ENCODE measurements at regions not wholly inside any gene's neighbourhood (a gene's known extent, or its start where the extent isn't known, plus 50 kb on each side); places are given as distances from the start of the nearest gene placed in this dataset.

DNA sequence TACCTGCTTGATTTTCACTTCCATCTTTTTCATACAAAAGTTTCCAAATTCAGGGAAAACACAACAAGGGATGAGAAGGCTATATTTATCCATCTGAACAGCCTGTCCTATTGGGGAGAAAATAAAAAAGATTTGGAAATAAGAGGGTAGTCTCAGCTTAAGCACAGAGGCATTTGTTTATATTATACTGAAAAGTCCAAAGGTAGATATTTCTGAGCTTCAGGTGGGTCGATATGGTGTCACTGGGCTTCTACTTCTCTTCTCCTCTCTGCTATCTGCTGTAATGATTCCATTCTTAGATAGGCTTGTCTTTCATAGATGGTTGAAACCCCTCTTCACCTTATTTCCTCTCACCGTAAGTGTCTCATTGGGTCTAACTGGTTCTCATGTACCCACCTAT, 337.0 kb downstream of the INSC start:
- WGBS, 2 donors: 92 to 93% methylated on average over 2 of the region's 2 CpGs
- H3K4me1 ChIP-seq: no peaks in the 10 kb centered on the region
- no peak overlapping the region for H3K4me3 ChIP-seq
- H3K27ac ChIP-seq: no peak overlapping the region
- H3K36me3 ChIP-seq (ENCODE audit: low read depth, missing control alignments): no peaks in the 10 kb centered on the region
- H3K9me3 ChIP-seq: no peaks in the 10 kb centered on the region
- no peaks in the 10 kb centered on the region for H3K27me3 ChIP-seq
- no peak for TF ChIP-seq POLR2A (IDR thresholded peaks at IDR 0.05)
- TF ChIP-seq, protein P1, sequence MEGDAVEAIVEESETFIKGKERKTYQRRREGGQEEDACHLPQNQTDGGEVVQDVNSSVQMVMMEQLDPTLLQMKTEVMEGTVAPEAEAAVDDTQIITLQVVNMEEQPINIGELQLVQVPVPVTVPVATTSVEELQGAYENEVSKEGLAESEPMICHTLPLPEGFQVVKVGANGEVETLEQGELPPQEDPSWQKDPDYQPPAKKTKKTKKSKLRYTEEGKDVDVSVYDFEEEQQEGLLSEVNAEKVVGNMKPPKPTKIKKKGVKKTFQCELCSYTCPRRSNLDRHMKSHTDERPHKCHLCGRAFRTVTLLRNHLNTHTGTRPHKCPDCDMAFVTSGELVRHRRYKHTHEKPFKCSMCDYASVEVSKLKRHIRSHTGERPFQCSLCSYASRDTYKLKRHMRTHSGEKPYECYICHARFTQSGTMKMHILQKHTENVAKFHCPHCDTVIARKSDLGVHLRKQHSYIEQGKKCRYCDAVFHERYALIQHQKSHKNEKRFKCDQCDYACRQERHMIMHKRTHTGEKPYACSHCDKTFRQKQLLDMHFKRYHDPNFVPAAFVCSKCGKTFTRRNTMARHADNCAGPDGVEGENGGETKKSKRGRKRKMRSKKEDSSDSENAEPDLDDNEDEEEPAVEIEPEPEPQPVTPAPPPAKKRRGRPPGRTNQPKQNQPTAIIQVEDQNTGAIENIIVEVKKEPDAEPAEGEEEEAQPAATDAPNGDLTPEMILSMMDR (IDR thresholded peaks at IDR 0.05): no peak
- no peak for DNase-seq
- intact Hi-C loops (cut with DNase I; ENCODE audit: low total_unique reads): no loop called here

DNA sequence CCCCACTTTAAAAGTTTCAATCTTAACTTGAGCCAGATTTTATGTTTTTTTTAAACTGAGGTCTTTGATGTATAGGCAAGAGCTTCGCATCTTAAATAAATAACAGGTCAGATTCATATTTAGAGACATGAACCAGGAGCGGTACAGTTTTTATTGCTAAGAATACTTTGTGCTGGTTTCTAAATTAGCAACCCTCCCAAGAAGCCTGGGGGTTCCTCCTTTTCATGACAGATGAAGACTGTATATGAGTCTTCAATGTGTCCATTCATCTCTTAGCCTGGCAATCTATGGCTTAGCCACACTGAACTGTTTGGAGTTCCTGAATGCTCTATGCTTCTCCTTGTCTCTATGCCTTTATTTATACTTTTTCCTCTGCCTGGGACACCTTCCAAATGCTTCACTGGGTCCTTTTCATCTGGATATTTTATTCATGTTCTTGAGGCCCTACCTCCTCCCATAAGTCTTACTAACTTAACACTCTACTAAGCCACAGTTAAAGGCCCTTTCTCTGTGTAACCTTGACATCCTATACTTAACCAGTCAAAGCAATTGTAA, 338.6 kb downstream of the INSC start:
- no peaks in the 10 kb centered on the region for H3K9me3 ChIP-seq
- no peaks in the 10 kb centered on the region for H3K27me3 ChIP-seq
- H3K36me3 ChIP-seq (ENCODE audit: low read depth, missing control alignments): no peaks in the 10 kb centered on the region
- no peaks in the 10 kb centered on the region for H3K4me1 ChIP-seq
- WGBS, 2 donors: 86 to 96% methylated on average over 2 of the region's 2 CpGs
- DNase-seq: no peak
- no peak overlapping the region for H3K4me3 ChIP-seq
- intact Hi-C loops (cut with DNase I; ENCODE audit: low total_unique reads): no loop called here
- no peak overlapping the region for H3K27ac ChIP-seq
- TF ChIP-seq POLR2A (IDR thresholded peaks at IDR 0.05): no peak
- TF ChIP-seq, protein P1 (IDR thresholded peaks at IDR 0.05): no peak

DNA sequence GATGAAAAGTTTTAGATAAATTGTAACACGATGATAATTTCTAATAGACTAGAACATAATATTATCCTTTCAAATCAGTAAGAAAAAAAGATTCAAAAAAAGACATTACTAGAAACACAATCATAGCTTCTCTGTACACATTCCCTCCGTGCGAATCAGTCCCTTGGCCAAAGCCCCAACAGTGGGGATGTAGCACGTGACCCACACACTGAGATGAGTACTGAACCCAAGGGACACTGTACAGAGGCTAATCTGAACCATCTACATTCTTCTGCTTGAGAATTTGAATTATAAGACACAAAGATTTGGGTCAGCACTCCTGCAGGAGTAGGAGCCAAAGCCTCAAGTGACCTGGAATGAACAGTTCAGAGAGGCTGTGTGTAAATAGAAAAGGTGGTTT, 353.7 kb downstream of the INSC start:
- Histone ChIP-seq H3K4me1 (no peaks in the 10 kb centered on the region), H3K9me3 (no peaks in the 10 kb centered on the region), H3K4me3 (no peak overlapping the region), H3K27me3 (no peaks in the 10 kb centered on the region), H3K27ac (no peak overlapping the region), H3K36me3 (ENCODE audit: low read depth, missing control alignments) (no peaks in the 10 kb centered on the region)
- WGBS, 2 donors: 53 to 81% methylated on average over 4 of the region's 4 CpGs
- no peak for DNase-seq
- intact Hi-C loops (cut with DNase I; ENCODE audit: low total_unique reads): no loop called here
- no peak for TF ChIP-seq POLR2A (IDR thresholded peaks at IDR 0.05)
- TF ChIP-seq, protein P1 (IDR thresholded peaks at IDR 0.05): no peak

DNA sequence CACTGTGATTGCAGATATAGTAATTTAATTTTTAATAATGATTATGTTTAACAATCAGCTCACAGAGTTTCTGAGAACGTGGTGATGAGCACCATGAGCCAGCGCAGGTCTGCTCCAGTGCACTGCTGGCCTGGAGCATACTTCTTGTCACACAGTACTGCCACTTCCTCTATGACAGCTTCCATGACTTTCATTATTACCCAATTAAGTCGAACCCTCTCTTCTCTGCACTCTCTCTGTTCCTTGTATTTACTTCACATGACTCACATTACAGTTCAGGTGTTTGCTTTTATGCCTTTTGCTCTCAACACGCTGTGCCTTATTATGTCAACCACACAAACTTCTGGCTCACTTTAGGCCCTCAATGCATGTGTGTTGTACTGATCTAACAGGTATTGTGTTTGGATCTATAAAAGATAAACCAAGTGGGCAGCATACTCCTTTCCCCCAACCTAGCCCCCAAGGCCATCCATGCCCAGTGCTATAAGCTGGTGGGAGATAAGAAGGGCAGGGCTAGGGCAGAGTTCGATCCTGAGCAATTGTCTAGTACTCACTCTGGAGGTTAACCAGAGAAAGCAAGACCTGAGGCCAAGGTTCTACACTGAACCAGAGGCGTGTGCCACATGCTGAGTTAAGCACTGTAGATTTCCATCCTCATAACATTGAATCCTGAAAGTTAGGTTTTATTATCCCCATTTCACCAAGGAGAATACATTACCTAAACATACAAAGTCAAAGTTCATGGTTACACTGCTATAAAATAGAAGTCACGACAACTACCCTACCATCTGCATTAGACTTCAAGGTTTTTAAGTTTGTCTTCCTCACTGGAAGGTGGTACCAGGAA, 356.5 kb downstream of the INSC start:
- WGBS, 2 donors: 77 to 89% methylated on average over 7 of the region's 7 CpGs
- DNase-seq: no peak
- H3K27ac ChIP-seq: no peak overlapping the region

More for the DNA sequence above, 356.5 kb downstream of the INSC start:
- no peak overlapping the region for H3K4me3 ChIP-seq
- TF ChIP-seq POLR2A (IDR thresholded peaks at IDR 0.05): no peak
- TF ChIP-seq, protein P1 (IDR thresholded peaks at IDR 0.05): no peak
- no peaks in the 10 kb centered on the region for H3K4me1 ChIP-seq
- no peaks in the 10 kb centered on the region for H3K36me3 ChIP-seq (ENCODE audit: low read depth, missing control alignments)
- intact Hi-C loops (cut with DNase I; ENCODE audit: low total_unique reads): no loop called here
- H3K9me3 ChIP-seq: no peaks in the 10 kb centered on the region
- H3K27me3 ChIP-seq: no peaks in the 10 kb centered on the region
